ENCODE measurements at regions not wholly inside any gene's neighbourhood (a gene's known extent, or its start where the extent isn't known, plus 50 kb on each side); places are given as distances from the start of the nearest gene placed in this dataset.

DNA sequence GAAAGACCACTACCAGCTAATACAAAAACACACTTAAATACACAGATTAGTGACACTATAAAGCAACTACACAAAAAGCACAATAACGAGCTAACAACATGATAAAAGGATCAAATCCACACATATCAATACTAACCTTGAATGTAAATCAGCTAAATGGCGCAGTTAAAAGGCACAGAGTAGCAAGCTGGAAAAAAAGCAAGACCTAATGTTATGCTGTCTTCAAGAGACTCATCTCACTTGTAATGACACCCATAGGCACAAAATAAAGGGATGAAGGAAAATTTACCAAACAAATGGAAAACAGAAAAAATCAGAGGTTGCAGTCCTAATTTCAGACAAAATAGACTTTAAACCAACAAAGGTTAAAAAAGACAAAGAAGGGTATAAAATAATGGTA lies 86.3 kb downstream of the NUS1 start:
- Histone ChIP-seq H3K9me3 (no peaks in the 10 kb centered on the region), H3K36me3 (no peaks in the 10 kb centered on the region), H3K27me3 (no peaks in the 10 kb centered on the region), H3K4me3 (no peak overlapping the region), H3K27ac (no peak overlapping the region), H3K4me1 (no peaks in the 10 kb centered on the region)
- intact Hi-C loops (cut with DNase I; ENCODE audit: low total_unique reads) = no loop called here
- TF ChIP-seq, protein P1, sequence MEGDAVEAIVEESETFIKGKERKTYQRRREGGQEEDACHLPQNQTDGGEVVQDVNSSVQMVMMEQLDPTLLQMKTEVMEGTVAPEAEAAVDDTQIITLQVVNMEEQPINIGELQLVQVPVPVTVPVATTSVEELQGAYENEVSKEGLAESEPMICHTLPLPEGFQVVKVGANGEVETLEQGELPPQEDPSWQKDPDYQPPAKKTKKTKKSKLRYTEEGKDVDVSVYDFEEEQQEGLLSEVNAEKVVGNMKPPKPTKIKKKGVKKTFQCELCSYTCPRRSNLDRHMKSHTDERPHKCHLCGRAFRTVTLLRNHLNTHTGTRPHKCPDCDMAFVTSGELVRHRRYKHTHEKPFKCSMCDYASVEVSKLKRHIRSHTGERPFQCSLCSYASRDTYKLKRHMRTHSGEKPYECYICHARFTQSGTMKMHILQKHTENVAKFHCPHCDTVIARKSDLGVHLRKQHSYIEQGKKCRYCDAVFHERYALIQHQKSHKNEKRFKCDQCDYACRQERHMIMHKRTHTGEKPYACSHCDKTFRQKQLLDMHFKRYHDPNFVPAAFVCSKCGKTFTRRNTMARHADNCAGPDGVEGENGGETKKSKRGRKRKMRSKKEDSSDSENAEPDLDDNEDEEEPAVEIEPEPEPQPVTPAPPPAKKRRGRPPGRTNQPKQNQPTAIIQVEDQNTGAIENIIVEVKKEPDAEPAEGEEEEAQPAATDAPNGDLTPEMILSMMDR (IDR thresholded peaks at IDR 0.05) = no peak
- no peak for TF ChIP-seq POLR2A (IDR thresholded peaks at IDR 0.05)
- DNase-seq = no peak

DNA sequence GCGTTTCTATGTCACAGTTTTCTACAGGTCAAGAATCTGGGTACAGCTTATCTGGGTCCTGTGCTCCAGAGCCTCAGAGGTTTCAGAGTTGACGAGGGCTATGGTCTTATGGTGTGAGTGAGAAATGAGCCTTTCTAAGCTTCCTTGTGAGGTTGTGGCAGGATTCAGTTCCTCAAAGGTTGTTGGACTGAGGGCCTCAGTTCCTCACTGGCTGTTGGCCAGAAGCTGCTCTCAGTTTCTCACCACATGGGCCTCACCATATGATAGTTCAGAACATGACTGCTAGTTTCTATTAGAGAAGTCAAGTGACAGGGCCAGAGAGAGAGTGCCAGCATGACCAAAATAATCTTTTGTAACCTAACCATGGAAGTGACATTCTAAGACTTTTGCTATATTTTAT lies 96.1 kb downstream of the NUS1 start:
- no peak for DNase-seq
- Histone ChIP-seq H3K27me3 (no peaks in the 10 kb centered on the region), H3K27ac (no peak overlapping the region), H3K4me1 (no peaks in the 10 kb centered on the region), H3K9me3 (no peaks in the 10 kb centered on the region), H3K4me3 (no peak overlapping the region), H3K36me3 (no peaks in the 10 kb centered on the region)
- TF ChIP-seq, protein P1 (IDR thresholded peaks at IDR 0.05) = no peak
- TF ChIP-seq POLR2A (IDR thresholded peaks at IDR 0.05) = no peak
- intact Hi-C loops (cut with DNase I; ENCODE audit: low total_unique reads) = no loop called here

DNA sequence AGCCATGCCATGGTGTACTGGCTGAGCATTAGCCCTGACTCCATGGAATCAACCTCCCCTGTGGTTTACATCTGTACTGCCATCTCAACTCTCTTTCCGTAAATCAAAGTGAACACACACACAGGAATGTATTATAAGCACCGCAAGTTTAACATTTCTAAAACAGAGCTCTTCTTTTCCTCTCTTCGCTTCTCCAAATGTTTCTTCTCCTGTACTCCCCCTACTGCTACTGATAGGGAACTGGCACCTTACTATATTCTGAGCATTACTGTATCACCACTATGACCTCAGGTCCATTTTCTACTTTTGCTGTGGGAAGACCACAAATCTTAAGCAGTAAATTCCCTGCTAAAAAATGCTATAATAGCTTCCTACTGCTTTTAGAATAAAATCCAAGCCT lies 101.2 kb downstream of the NUS1 start:
- no peaks in the 10 kb centered on the region for H3K27me3 ChIP-seq
- no peak for TF ChIP-seq POLR2A (IDR thresholded peaks at IDR 0.05)
- TF ChIP-seq, protein P1 (IDR thresholded peaks at IDR 0.05) = no peak
- no peak for DNase-seq
- no peaks in the 10 kb centered on the region for H3K36me3 ChIP-seq
- no peak overlapping the region for H3K4me3 ChIP-seq
- intact Hi-C loops (cut with DNase I; ENCODE audit: low total_unique reads) = no loop called here
- H3K4me1 ChIP-seq = no peaks in the 10 kb centered on the region
- no peaks in the 10 kb centered on the region for H3K9me3 ChIP-seq
- no peak overlapping the region for H3K27ac ChIP-seq

DNA sequence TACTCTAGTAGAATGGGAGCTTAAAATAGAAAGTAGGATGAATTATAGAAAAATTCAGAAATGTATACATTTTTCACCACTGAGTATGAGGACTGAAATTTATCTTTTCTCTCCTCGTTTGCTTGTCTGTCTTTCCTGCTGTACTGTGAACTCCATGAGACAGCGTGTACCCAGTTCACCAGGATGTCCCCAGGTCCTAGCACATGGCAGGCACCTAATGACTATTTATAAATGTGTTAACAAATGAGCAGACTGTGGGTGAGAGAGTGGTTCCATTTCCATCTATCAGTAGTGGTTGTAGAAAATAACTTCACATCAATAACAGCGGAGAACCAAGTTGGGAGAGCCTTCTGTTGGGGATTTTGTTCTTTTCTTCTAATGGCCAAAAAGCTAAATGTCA lies 106.3 kb downstream of the NUS1 start:
- intact Hi-C loops (cut with DNase I; ENCODE audit: low total_unique reads) = no loop called here
- no peaks in the 10 kb centered on the region for H3K9me3 ChIP-seq
- no peak for DNase-seq
- no peaks in the 10 kb centered on the region for H3K36me3 ChIP-seq
- no peaks in the 10 kb centered on the region for H3K27me3 ChIP-seq
- no peak overlapping the region for H3K4me3 ChIP-seq
- no peak overlapping the region for H3K27ac ChIP-seq
- H3K4me1 ChIP-seq = no peaks in the 10 kb centered on the region
- TF ChIP-seq, protein P1 (IDR thresholded peaks at IDR 0.05) = no peak
- no peak for TF ChIP-seq POLR2A (IDR thresholded peaks at IDR 0.05)

DNA sequence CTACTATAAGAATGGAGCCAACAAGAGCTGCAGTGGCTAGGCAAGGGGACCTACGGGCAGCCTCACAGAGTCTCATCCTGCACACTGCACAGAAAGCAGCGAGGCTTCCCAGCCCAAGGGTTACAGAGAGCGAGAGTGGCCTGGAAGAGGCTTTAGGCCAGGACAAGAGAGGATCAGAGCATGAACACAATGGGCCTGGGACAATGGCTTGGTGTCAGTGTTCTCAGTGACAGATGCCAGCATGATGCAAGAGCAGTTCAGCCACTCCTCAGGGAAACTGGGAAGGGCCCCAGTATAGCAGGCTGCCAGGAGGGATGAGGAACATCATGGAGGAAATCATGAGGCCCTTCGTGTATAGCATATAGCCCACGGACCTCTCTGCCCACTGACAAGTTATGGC lies 108.0 kb downstream of the NUS1 start:
- Histone ChIP-seq H3K27ac (no peak overlapping the region), H3K9me3 (no peaks in the 10 kb centered on the region), H3K36me3 (no peaks in the 10 kb centered on the region), H3K27me3 (no peaks in the 10 kb centered on the region), H3K4me1 (no peaks in the 10 kb centered on the region), H3K4me3 (no peak overlapping the region)
- intact Hi-C loops (cut with DNase I; ENCODE audit: low total_unique reads) = no loop called here
- DNase-seq = no peak
- no peak for TF ChIP-seq POLR2A (IDR thresholded peaks at IDR 0.05)
- TF ChIP-seq, protein P1 (IDR thresholded peaks at IDR 0.05) = no peak

All from uterus (tissue), 3 donors.